Kasumi-1 (cell line): ENCODE measurements at regions not wholly inside any gene's neighbourhood (a gene's known extent, or its start where the extent isn't known, plus 50 kb on each side); places are given as distances from the start of the nearest gene placed in this dataset.
"Not testable (repeated sequence)": the region's sequence is repeated elsewhere in the genome, so short reads cannot be mapped to it uniquely, and the experiment has no call there.

Experiments
- DNase-seq, 2 experiments: peaks; one replicate each; lab custom pipeline; 2025; lab: John Stamatoyannopoulos, UW

GRCh38 chr3:137438561-137438960, 325.6 kb upstream of the SOX14 start:
- no peak for DNase-seq

- DNase-seq, result no peak
These were observed 303.2 kb upstream of the SOX14 start for GRCh38 chr3:137460944-137461343.

- DNase-seq, result no peak
These were observed 301.0 kb upstream of the SOX14 start for GRCh38 chr3:137463131-137463530.

- DNase-seq, result no peak
These were observed 299.8 kb upstream of the SOX14 start for GRCh38 chr3:137464341-137464740.

- DNase-seq, result no peak
These were observed 295.7 kb upstream of the SOX14 start for GRCh38 chr3:137468446-137468845.

GRCh38 chr3:137469263-137469662, 294.9 kb upstream of the SOX14 start:
- no peak for DNase-seq

- no peak for DNase-seq
These were observed 293.0 kb upstream of the SOX14 start for GRCh38 chr3:137471130-137471529.

GRCh38 chr3:137471558-137472204, 292.4 kb upstream of the SOX14 start:
- DNase-seq, result no peak

- no peak for DNase-seq
These were observed 286.5 kb upstream of the SOX14 start for GRCh38 chr3:137477614-137478013.

- DNase-seq, result no peak
These were observed 254.6 kb upstream of the SOX14 start for GRCh38 chr3:137509354-137510045.

GRCh38 chr3:137511655-137512054, 252.5 kb upstream of the SOX14 start:
- no peak for DNase-seq

- no peak for DNase-seq
These were observed 249.3 kb upstream of the SOX14 start for GRCh38 chr3:137514853-137515252.

GRCh38 chr3:137519602-137520001, 244.5 kb upstream of the SOX14 start:
- no peak for DNase-seq

- DNase-seq, result no peak
These were observed 239.4 kb upstream of the SOX14 start for GRCh38 chr3:137524751-137525150.

- no peak for DNase-seq
These were observed 238.6 kb upstream of the SOX14 start for GRCh38 chr3:137525471-137525870.

GRCh38 chr3:137542049-137542448, 222.1 kb upstream of the SOX14 start:
- no peak for DNase-seq

GRCh38 chr3:137554242-137554641, 209.9 kb upstream of the SOX14 start:
- DNase-seq, result no peak

- no peak for DNase-seq
These were observed 195.2 kb upstream of the SOX14 start for GRCh38 chr3:137568880-137569279.

GRCh38 chr3:137572931-137573330, 191.2 kb upstream of the SOX14 start:
- DNase-seq, result no peak

- DNase-seq, result no peak
These were observed 181.6 kb upstream of the SOX14 start for GRCh38 chr3:137582484-137582883.

- DNase-seq, result no peak
These were observed 180.9 kb upstream of the SOX14 start for GRCh38 chr3:137583256-137583655.

- DNase-seq, result no peak
These were observed 175.2 kb upstream of the SOX14 start for GRCh38 chr3:137588871-137589270.

GRCh38 chr3:137595415-137595814, 168.7 kb upstream of the SOX14 start:
- DNase-seq, result not testable (repeated sequence)

GRCh38 chr3:137610723-137611122, 153.4 kb upstream of the SOX14 start:
- no peak for DNase-seq
